HG02588 (cell line): ENCODE measurements at regions not wholly inside any gene's neighbourhood (a gene's known extent, or its start where the extent isn't known, plus 50 kb on each side); places are given as distances from the start of the nearest gene placed in this dataset.

Experiments used
- ATAC-seq: cut with Tn5 transposase; IDR thresholded peaks from one replicate; pipeline ENCODE4 v1.9.1; 2021; ENCODE audit warnings: mild to moderate bottlenecking, moderate library complexity; ENCODE audit not compliant: unreplicated experiment

GRCh38 chr4:42328978-42329377 lies 68.3 kb upstream of the SHISA3 start:
- ATAC-seq, result no peak

GRCh38 chr4:42329421-42329820 lies 67.9 kb upstream of the SHISA3 start:
- ATAC-seq, result no peak

DNA sequence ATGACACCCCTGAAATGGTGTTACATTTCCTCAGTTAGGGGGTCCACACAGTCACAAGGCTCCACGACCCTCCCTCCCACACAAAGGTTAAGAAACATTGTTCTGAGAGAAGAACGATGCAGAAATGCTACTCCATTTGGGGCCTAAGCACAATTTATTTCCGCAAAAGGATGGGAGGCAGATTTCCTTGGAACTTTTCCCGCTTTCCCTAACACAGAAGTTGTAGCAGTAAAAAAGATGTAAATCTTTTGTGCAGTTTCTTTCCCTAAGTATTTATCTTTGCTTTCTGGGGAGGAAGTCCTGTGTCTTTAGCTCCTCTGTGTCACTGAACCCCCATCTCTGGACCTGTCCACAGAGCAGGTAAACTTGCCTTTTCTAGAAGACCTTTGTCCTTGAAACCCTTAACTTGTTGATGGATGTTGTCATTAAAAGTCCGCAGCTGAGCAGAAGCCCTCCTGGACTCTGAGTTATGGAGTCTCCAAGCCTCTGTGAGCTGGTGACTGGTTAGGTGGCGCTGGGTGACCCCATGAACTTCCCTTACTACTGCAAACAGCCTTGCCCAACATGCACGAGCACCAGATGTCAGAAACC lies 67.2 kb upstream of the SHISA3 start:
- ATAC-seq, result no peak

DNA sequence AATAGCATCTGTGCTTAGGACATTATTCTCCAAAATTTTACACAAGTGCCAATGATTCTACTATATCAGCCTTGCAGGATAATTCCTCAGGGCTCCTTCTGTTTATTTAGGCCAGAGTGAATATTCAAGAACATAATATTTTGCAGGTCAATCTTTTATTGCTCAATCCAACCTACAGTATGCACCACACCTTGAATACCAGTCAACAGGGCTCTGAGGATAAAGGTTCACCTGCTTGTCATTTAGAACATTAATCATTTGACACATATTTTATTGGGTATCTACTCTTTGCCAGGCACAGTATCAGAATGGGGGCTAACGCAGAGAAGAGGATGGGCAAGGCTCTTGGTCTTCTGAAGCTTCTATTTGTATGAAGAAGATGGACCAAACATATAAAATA lies 66.2 kb upstream of the SHISA3 start:
- no peak for ATAC-seq

DNA sequence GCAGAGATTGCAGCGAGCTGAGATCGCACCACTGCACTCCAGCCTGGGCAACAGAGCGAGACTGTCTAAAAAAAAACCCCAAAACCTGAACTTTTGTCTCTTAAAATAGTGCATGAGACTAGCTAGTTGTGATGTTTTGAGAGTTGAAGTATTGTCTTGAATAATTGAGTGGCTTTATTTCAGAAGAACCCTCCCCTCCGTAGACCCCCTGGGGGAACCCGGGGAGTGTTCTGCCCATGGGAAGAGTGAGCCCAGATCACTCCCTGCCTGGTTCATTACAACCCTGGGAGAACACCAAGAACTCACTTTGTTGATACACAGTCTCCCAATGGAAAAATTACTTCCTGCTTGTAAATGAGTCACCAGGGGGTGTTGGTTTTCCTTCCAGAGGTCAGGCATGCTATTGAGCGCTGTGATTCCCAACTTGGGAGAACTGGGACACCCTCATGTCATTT lies 65.3 kb upstream of the SHISA3 start:
- ATAC-seq, result no peak

DNA sequence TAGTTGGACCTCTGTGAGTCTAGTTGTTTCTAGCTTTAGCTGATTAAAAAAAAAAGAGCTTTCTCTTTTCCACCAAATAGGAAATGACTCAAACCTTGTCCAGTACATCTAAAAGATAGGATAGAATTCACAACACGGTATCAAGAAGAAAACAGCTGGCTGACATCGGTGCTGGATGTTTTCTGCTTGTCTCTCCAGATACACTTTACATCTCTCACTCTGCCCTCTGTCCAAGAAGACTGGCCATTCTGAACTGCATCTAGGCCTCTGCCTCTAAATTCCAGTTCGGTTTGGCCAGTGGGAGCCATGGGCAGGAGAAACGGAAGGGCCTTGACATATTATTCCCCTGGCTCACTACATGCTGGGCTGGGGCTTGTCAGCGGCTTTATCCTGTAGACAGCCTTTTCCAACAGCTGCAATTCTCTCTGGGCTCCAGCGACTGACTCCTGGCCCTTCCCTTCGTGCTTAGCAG lies 57.3 kb upstream of the SHISA3 start:
- no peak for ATAC-seq

DNA sequence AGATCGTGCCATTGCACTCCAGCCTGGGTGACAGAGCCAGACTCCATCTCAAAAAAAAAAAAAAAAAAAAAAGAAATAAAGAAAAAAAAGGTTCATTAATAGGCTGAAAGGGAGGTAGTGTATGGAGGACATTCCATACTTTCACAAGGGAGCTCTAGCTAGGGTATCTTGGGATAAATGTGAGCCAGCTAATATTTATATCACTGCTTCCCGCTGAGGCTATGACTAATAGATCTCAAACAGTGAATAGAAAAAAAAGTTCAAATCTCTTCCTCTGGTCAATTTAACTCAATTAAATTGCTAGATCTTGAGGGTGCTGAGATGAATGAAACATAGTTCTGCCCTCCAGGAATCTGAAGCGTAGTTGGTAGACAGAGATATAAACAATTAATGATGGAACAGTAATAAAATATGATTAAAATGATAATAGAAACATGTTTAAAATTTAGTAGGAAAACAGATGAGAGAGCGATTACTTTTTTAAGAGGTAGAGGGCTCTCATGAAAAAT lies 55.7 kb upstream of the SHISA3 start:
- no peak for ATAC-seq

DNA sequence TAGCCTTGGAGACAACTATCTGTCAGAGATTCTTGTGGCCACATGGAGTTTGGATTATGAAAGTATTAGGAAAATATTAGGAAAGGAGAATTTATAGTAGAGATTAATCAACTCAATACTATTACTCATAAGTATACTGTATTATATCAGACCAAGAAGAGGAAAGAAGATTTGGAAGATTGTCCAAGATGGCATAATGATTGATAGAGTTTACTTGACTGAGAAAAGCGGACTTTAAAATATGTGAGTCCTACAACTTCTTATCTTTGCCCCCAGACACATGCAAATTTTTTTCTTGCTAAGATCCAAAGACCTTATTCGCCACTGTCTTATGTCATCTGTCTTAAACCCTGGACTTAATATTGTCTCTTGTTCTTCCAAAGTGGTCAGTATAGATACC lies 54.8 kb upstream of the SHISA3 start:
- no peak for ATAC-seq

DNA sequence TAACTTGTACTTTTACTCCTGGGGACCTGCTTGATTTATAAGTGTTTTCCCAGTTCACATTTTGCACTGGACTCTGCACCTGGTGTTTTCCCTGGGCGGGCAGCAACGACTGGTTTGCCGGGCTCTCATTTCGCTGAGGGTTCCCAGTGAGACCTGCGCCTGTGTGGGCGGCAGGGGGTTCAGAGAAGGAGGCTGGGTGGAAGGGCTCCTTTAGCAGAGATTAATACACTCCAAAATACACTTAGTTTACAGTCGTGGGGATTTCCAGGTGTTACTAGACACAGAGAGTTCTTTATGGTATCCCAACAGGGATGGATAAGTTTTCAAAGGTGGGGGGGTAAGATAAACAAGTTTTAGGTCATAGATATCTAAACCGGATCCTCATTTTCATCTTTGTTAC lies 53.0 kb upstream of the SHISA3 start:
- peak; percentile 64 for ATAC-seq

DNA sequence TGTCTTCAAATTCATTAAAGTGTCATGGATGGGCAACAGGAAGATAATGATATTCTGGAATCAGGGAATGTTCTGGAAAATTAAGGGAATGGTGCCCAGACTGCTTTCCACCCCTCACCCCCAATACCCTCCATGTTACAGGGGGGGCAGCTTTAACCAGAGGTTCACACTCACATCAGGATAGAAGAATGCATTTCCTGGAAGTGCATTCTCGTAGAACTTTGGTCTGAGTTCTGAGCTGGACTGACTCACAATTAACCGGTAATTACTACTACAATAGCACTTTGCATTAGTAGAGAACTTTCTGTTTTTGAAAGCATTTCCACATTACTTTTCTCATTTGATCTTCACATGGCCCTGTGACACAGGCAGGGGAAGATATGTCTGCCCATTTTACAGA lies 52.5 kb upstream of the SHISA3 start:
- ATAC-seq, result no peak

DNA sequence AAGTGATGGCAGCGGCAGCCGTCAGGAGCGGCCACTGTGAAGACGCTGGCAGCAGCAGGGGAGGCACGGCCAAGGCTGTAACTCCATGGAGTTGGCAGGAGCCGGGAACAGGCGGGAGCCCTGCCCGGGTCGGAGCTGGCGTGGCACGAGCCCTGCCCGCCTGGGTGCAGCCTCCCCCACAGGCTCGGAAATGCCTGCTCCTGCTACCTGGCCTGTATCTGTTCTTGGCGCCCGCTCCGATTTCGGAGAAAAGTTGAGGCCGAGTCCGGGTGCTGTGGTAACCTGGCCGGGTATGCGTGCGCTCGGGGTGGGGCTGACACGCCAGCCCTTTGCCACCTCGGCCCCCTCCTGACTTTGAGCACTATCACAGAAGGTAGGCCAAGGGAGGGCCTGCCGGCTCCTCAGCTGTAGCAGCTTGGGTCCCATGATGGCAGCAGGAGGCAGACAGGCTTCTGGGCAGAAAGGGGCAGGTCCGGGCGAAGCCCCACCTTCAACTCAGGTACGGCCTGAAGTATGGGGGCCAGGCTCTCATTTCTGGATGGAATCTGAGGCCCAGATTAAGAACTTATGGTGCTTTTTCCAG lies 51.2 kb upstream of the SHISA3 start:
- no peak for ATAC-seq

DNA sequence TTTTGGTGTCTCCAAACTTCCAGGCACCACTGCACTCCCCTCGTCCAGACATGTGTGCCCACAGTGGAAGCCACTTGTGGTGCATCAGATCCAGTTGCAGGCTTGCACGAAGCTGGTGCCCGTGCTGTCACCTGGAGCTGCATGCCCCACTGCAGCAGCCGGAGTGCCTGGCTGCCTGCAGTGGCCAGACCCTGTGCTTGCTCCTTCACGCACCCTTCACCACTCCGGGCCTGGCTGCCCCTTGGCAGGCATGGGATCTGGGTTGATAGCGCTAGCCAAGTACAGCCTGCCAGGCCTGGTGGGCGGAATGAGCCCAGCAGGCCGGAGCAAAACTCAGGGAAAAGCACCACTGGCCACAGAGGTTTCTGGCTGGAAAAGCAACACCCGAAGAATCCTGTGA lies 50.2 kb upstream of the SHISA3 start:
- ATAC-seq, result no peak
